SK-N-SH (cell line): ENCODE measurements at regions not wholly inside any gene's neighbourhood (a gene's known extent, or its start where the extent isn't known, plus 50 kb on each side); places are given as distances from the start of the nearest gene placed in this dataset.

Source experiments
- CTCF ChIP-seq: fragments of 200-600 bp; sonication (generic); IDR thresholded peaks from 2 replicates; pipeline ENCODE4 v1.6.1; 2017; ENCODE audit warnings: antibody characterized with exemption, mild to moderate bottlenecking, moderate library complexity
- EP300 ChIP-seq, 2 experiments: IDR thresholded peaks; 2 replicates each; pipeline versions ENCODE4 v1.4.0 to v1.6.1; 2012; ENCODE audit warnings: borderline replicate concordance in 1 of 2, low read depth in 1 of 2, low read length in 1 of 2
- EZH2phosphoT487 ChIP-seq: fragments of 200-600 bp; sonication (generic); IDR thresholded peaks from 2 replicates; pipeline ENCODE4 v1.6.1; 2017; ENCODE audit warnings: low read depth, mixed run types, mild to moderate bottlenecking, antibody characterized with exemption, moderate library complexity, borderline replicate concordance
- FOSL2 ChIP-seq: IDR thresholded peaks from 2 replicates; pipeline ENCODE4 v1.4.0; 2012; ENCODE audit warnings: low read depth, mild to moderate bottlenecking, moderate library complexity, borderline replicate concordance
- NFIC ChIP-seq: IDR thresholded peaks from 2 replicates; pipeline ENCODE4 v1.4.0; 2012; ENCODE audit warnings: borderline replicate concordance
- POLR2AphosphoS5 ChIP-seq: IDR thresholded peaks from 2 replicates; pipeline ENCODE4 v1.6.1; 2012; ENCODE audit warnings: low read depth, low read length

GRCh38 chr7:156360835-156361234 lies 279.7 kb upstream of the RNF32 start:
- TF ChIP-seq CTCF (no peak), NFIC (no peak), FOSL2 (no peak), EZH2phosphoT487 (no peak), EP300 (IDR thresholded peaks at IDR 0.05; ENCODE audit: borderline replicate concordance in 1 of 2, low read depth in 1 of 2, low read length in 1 of 2) (no peak), POLR2AphosphoS5 (no peak)
